Calu3 (cell line): ENCODE measurements at regions not wholly inside any gene's neighbourhood (a gene's known extent, or its start where the extent isn't known, plus 50 kb on each side); places are given as distances from the start of the nearest gene placed in this dataset.
A peak's percentile ranks its signal among the peaks of the same experiment; 100 is the strongest.

Experiments
- BruUV-seq: library from RNA; stranded (reverse); fragments of 400-500 nt; replicated peaks from 2 replicates; lab custom pipeline; 2021; lab: Mats Ljungman, UMichigan
- CTCF ChIA-PET: fragments of 300-600 bp; sonication (Branson Sonifier 250); formaldehyde crosslinking; loops from one replicate; lab custom pipeline; 2022; ENCODE audit warnings: antibody characterized with exemption; lab: Charles Lee
- DNase-seq: peaks from one replicate; pipeline ENCODE4 v3.0.0; 2022
- H3K27ac Mint-ChIP-seq: one replicate; pipeline ENCODE4 v1.8.0; 2022; ENCODE audit warnings: mixed read lengths; ENCODE audit not compliant: unreplicated experiment
- H3K27me3 Mint-ChIP-seq: one replicate; pipeline ENCODE4 v1.8.0; 2022; ENCODE audit warnings: mixed read lengths; ENCODE audit not compliant: unreplicated experiment
- H3K36me3 Mint-ChIP-seq: one replicate; pipeline ENCODE4 v1.8.0; 2022; ENCODE audit warnings: mild to moderate bottlenecking, moderate library complexity, mixed read lengths; ENCODE audit not compliant: insufficient read depth, unreplicated experiment
- H3K4me1 Mint-ChIP-seq: one replicate; pipeline ENCODE4 v1.8.0; 2022; ENCODE audit warnings: mild to moderate bottlenecking, low read depth, mixed read lengths; ENCODE audit not compliant: unreplicated experiment
- H3K4me3 Mint-ChIP-seq: one replicate; pipeline ENCODE4 v1.8.0; 2022; ENCODE audit warnings: mild to moderate bottlenecking, low read depth, moderate library complexity, mixed read lengths; ENCODE audit not compliant: unreplicated experiment
- H3K9me3 Mint-ChIP-seq: one replicate; pipeline ENCODE4 v1.8.0; 2022; ENCODE audit warnings: low read depth, mixed read lengths; ENCODE audit not compliant: unreplicated experiment
- CTCF ChIP-seq: fragments of 200-600 bp; IDR thresholded peaks from one replicate; pipeline ENCODE4 v1.8.0; 2022; ENCODE audit warnings: antibody characterized with exemption; ENCODE audit not compliant: unreplicated experiment
- intact Hi-C: fragments of 100-400 bp; cut with micrococcal nuclease; formaldehyde crosslinking; loops from one replicate; pipeline ENCODE4 v1.10.0; 2022; ENCODE audit not compliant: unreplicated experiment

GRCh38 chr2:220512419-220512818, 885.0 kb downstream of the SLC4A3 start:
- intact Hi-C loops, result no loop called here
- H3K4me1 Mint-ChIP-seq, result peaks cover 10% of the 10 kb centered on the region
- no peaks in the 10 kb centered on the region for H3K36me3 Mint-ChIP-seq
- no peaks in the 10 kb centered on the region for H3K27me3 Mint-ChIP-seq
- H3K27ac Mint-ChIP-seq, result peak overlapping the region; percentile 25
- no peak for DNase-seq
- H3K9me3 Mint-ChIP-seq, result no peaks in the 10 kb centered on the region
- no TSS peak for BruUV-seq
- CTCF ChIA-PET, result no interaction called here
- TF ChIP-seq CTCF, result no peak
- H3K4me3 Mint-ChIP-seq, result no peak overlapping the region

- no TSS peak for BruUV-seq
Measured at GRCh38 chr2:220513573-220514288, 886.3 kb downstream of the SLC4A3 start.

GRCh38 chr2:220521551-220521950, 894.1 kb downstream of the SLC4A3 start:
- Mint-ChIP-seq H3K4me3 (no peak overlapping the region), H3K27ac (no peak overlapping the region), H3K36me3 (no peaks in the 10 kb centered on the region), H3K27me3 (no peaks in the 10 kb centered on the region), H3K4me1 (no peaks in the 10 kb centered on the region), H3K9me3 (peaks cover 3% of the 10 kb centered on the region)
- no TSS peak for BruUV-seq
- DNase-seq, result no peak
- intact Hi-C loops, result no loop called here
- CTCF ChIA-PET, result interaction anchor here (1.2 kb wide), 1 partner anchor 278 kb away, joined by 8 read pairs; no protein-coding TSS in a partner anchor
- no peak for TF ChIP-seq CTCF

More at GRCh38 chr2:220513573-220514288, 886.3 kb downstream of the SLC4A3 start:
- no peak for DNase-seq
- CTCF ChIA-PET, result interaction anchor here (0.7 to 1.0 kb wide), 2 partner anchors 105 to 767 kb away, joined by 4 to 7 read pairs; no protein-coding TSS in a partner anchor
- intact Hi-C loops, result no loop called here
- no peak overlapping the region for H3K27ac Mint-ChIP-seq
- peaks cover 10% of the 10 kb centered on the region for H3K4me1 Mint-ChIP-seq
- no peak for TF ChIP-seq CTCF
- no peak overlapping the region for H3K4me3 Mint-ChIP-seq
- H3K9me3 Mint-ChIP-seq, result no peaks in the 10 kb centered on the region
- no peaks in the 10 kb centered on the region for H3K36me3 Mint-ChIP-seq
- H3K27me3 Mint-ChIP-seq, result no peaks in the 10 kb centered on the region

- CTCF ChIA-PET, result interaction anchor here (0.7 kb wide), 1 partner anchor 179 kb away, joined by 3 read pairs; no protein-coding TSS in a partner anchor
- Mint-ChIP-seq H3K36me3 (no peaks in the 10 kb centered on the region), H3K27ac (no peak overlapping the region), H3K4me3 (no peak overlapping the region), H3K4me1 (peaks cover 8% of the 10 kb centered on the region), H3K27me3 (no peaks in the 10 kb centered on the region), H3K9me3 (peaks cover 7% of the 10 kb centered on the region)
- no peak for DNase-seq
- no peak for TF ChIP-seq CTCF
- no TSS peak for BruUV-seq
- intact Hi-C loops, result no loop called here
Measured at GRCh38 chr2:220528180-220528675, 900.8 kb downstream of the SLC4A3 start.
